K562 (cell line): ENCODE measurements at regions not wholly inside any gene's neighbourhood (a gene's known extent, or its start where the extent isn't known, plus 50 kb on each side); places are given as distances from the start of the nearest gene placed in this dataset.
A peak's percentile ranks its signal among the peaks of the same experiment; 100 is the strongest.

Source experiments
- CBX3 ChIP-seq, 2 experiments: IDR thresholded peaks; 1 replicate in 1 of 2; 2 replicates in 1 of 2; pipeline ENCODE4 v1.6.1; 2012; ENCODE audit warnings: inconsistent platforms in 2 of 2, low read length in 2 of 2, borderline replicate concordance in 1 of 2, control low read depth in 1 of 2
- ELF4 ChIP-seq: fragments of 450-650 bp; formaldehyde crosslinking; IDR thresholded peaks from 2 replicates; pipeline ENCODE4 v1.4.0; 2022; ENCODE audit warnings: missing genetic modification characterization
- ETS2 ChIP-seq: IDR thresholded peaks from 2 replicates; pipeline ENCODE4 v1.6.1; 2016; ENCODE audit warnings: borderline replicate concordance, missing genetic modification characterization, mild to moderate bottlenecking, moderate library complexity, missing compliant biosample characterization; ENCODE audit not compliant: poor library complexity, severe bottlenecking
- JUND ChIP-seq, 2 experiments: IDR thresholded peaks; 2 replicates in 1 of 2; 3 replicates in 1 of 2; pipeline ENCODE4 v1.6.1; 2011; ENCODE audit warnings: borderline replicate concordance in 2 of 2, low read depth in 2 of 2, low read length in 2 of 2, improper control_type of control experiment in 1 of 2, missing biosample characterization in 1 of 2, missing genetic modification characterization in 1 of 2, missing genetic modification reagents in 1 of 2
- MTA3 ChIP-seq: fragments of 450-650 bp; formaldehyde crosslinking; IDR thresholded peaks from 2 replicates; pipeline ENCODE4 v1.6.1; 2017; ENCODE audit warnings: mild to moderate bottlenecking, borderline replicate concordance
- NFATC3 ChIP-seq: fragments of 450-650 bp; IDR thresholded peaks from 2 replicates; pipeline ENCODE4 v1.6.1; 2017; ENCODE audit warnings: mild to moderate bottlenecking
- NONO ChIP-seq, 2 experiments: fragments of 200-400 bp in 1 of 2; fragments of 450-650 bp in 1 of 2; formaldehyde crosslinking in 1 of 2; IDR thresholded peaks; 2 replicates each; pipeline ENCODE4 v1.6.1; 2017; ENCODE audit warnings: low read depth in 2 of 2, mild to moderate bottlenecking in 2 of 2, moderate library complexity in 2 of 2, low read length in 1 of 2
- NRF1 ChIP-seq, 2 experiments: fragments of 450-650 bp; IDR thresholded peaks in 1 of 2; conservative IDR thresholded peaks in 1 of 2; 2 replicates each; pipeline ENCODE4 v1.6.1; 2014; ENCODE audit warnings: mild to moderate bottlenecking in 2 of 2
- SMARCA4 ChIP-seq: fragments of 450-650 bp; IDR thresholded peaks from 2 replicates; pipeline ENCODE4 v1.6.1; 2016
- TEAD2 ChIP-seq: fragments of 450-650 bp; IDR thresholded peaks from 2 replicates; pipeline ENCODE4 v1.6.1; 2016; ENCODE audit warnings: missing genetic modification characterization, control low read depth, missing compliant biosample characterization
- ZNF165 ChIP-seq: fragments of 250-450 bp; sonication (Bioruptor Pico); IDR thresholded peaks from 2 replicates; pipeline ENCODE4 v1.4.0; 2020; ENCODE audit warnings: borderline replicate concordance
- ZNF24 ChIP-seq: fragments of 450-650 bp; IDR thresholded peaks from 2 replicates; pipeline ENCODE4 v1.6.1; 2016
- ZNF263 ChIP-seq: sonication (generic); formaldehyde crosslinking; IDR thresholded peaks from 2 replicates; pipeline ENCODE4 v1.8.0; 2022; ENCODE audit warnings: mild to moderate bottlenecking, missing genetic modification reagents, borderline replicate concordance
- ZNF41 ChIP-seq: fragments of 250-450 bp; sonication (Bioruptor Pico); conservative IDR thresholded peaks from 2 replicates; pipeline ENCODE4 v1.4.0; 2020; ENCODE audit warnings: mild to moderate bottlenecking
- ZNF830 ChIP-seq: fragments of 250-450 bp; sonication (Bioruptor Pico); IDR thresholded peaks from 2 replicates; pipeline ENCODE4 v1.5.0; 2021; ENCODE audit warnings: mild to moderate bottlenecking
- TF ChIP-seq, protein P1 (sequence below): IDR thresholded peaks from 2 replicates; pipeline ENCODE4 v1.6.1; 2011; ENCODE audit warnings: borderline replicate concordance, low read depth, mild to moderate bottlenecking, moderate library complexity, low read length; ENCODE audit not compliant: insufficient read depth, poor library complexity, severe bottlenecking
- TF ChIP-seq, protein P2 (sequence below): fragments of 250-450 bp; sonication (Bioruptor Pico); IDR thresholded peaks from 2 replicates; pipeline ENCODE4 v1.8.0; 2022; ENCODE audit warnings: inconsistent platforms
- TF ChIP-seq, protein P3 (sequence below): fragments of 450-650 bp; formaldehyde crosslinking; IDR thresholded peaks from 2 replicates; pipeline ENCODE4 v1.4.0; 2020; ENCODE audit warnings: mild to moderate bottlenecking, moderate library complexity

DNA sequence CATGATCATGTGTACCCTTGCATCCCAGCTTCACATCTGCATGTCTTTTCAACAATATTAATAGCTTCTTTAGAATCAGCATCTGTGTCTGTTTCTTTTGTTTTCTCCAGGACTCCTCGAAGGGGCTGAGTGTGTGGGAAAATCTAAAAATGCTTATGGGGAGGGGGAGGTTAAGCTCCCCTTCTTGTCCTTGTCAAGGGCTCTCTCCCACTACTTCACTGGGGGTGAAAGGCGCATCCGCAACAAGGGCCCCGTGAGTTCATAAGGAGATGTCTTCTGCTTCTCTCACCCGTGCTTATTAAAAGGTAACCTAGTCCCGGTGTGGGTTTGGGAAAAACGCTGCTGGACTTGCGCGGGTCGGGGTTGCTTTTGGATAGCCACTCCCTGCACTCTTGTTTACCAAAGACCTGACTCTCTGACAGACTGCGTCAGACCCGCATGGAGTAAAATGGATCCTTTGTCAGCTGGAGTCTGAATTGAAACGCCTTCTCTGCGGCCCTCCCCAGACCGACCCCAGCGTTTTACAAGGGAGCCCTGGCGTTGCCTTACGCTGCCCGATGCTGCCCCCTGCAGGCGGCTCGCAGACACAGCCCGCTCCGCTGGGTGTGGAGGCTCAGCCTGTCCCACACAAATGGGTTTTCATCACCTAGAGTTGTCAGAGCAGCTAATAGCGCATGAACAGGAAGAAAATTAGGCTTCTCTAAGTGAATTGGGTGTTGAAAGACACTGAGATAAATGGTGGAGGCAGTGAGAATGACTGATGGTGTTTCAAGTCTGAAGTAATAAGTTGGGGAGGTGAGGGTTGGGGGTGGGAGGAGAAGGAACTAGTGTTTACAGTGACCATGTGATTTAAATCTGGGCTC is 53.8 kb downstream of the IER5 start (continued):
- TF ChIP-seq ZNF41 (no peak), CBX3 (IDR thresholded peaks at IDR 0.05; ENCODE audit: borderline replicate concordance in 1 of 2, low read length in 2 of 2) (peak in 1 of 2 experiments; percentile 56; a peak in 1 of 3 replicates), NONO (IDR thresholded peaks at IDR 0.05; ENCODE audit: low read depth in 2 of 2, low read length in 1 of 2) (0 out of 4 replicates have a peak, but pooled peaks of 1 of the 2 experiments have one; percentile 47), NRF1 (conservative IDR thresholded peaks at IDR 0.05 in 1 of 2, IDR thresholded peaks at IDR 0.05 in 1 of 2) (peak; percentile 17 to 35; a peak in 1 of 4 replicates), TEAD2 (0 out of 2 replicates have a peak, but pooled peaks have one; percentile 30), ZNF263 (CRISPR knock-in tag) (peak; percentile 36; the same call in 1 of the 2 replicates), NFATC3 (no peak), JUND (IDR thresholded peaks at IDR 0.05; ENCODE audit: borderline replicate concordance, low read depth, low read length) (peak; percentile 54; the same call in 1 of the 2 replicates), JUND (tag; IDR thresholded peaks at IDR 0.05; ENCODE audit: borderline replicate concordance, low read depth, low read length) (peak; percentile 56; the same call in 1 of the 3 replicates), ELF4 (CRISPR knock-in tag) (peak; percentile 23; the same call in 1 of the 2 replicates), ZNF830 (CRISPR knock-in tag) (0 out of 2 replicates have a peak, but pooled peaks have one; percentile 17), MTA3 (peak; percentile 83), ETS2 (no peak), ZNF24 (0 out of 2 replicates have a peak, but pooled peaks have one; percentile 74), ZNF165 (CRISPR knock-in tag) (no peak), SMARCA4 (peak; percentile 44; the same call in 1 of the 2 replicates)
- TF ChIP-seq, protein P1, sequence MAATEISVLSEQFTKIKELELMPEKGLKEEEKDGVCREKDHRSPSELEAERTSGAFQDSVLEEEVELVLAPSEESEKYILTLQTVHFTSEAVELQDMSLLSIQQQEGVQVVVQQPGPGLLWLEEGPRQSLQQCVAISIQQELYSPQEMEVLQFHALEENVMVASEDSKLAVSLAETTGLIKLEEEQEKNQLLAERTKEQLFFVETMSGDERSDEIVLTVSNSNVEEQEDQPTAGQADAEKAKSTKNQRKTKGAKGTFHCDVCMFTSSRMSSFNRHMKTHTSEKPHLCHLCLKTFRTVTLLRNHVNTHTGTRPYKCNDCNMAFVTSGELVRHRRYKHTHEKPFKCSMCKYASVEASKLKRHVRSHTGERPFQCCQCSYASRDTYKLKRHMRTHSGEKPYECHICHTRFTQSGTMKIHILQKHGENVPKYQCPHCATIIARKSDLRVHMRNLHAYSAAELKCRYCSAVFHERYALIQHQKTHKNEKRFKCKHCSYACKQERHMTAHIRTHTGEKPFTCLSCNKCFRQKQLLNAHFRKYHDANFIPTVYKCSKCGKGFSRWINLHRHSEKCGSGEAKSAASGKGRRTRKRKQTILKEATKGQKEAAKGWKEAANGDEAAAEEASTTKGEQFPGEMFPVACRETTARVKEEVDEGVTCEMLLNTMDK: no peak
- TF ChIP-seq, protein P2, sequence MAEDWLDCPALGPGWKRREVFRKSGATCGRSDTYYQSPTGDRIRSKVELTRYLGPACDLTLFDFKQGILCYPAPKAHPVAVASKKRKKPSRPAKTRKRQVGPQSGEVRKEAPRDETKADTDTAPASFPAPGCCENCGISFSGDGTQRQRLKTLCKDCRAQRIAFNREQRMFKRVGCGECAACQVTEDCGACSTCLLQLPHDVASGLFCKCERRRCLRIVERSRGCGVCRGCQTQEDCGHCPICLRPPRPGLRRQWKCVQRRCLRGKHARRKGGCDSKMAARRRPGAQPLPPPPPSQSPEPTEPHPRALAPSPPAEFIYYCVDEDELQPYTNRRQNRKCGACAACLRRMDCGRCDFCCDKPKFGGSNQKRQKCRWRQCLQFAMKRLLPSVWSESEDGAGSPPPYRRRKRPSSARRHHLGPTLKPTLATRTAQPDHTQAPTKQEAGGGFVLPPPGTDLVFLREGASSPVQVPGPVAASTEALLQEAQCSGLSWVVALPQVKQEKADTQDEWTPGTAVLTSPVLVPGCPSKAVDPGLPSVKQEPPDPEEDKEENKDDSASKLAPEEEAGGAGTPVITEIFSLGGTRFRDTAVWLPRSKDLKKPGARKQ: peak; percentile 81; the same call in 1 of the 2 replicates
- TF ChIP-seq, protein P3, sequence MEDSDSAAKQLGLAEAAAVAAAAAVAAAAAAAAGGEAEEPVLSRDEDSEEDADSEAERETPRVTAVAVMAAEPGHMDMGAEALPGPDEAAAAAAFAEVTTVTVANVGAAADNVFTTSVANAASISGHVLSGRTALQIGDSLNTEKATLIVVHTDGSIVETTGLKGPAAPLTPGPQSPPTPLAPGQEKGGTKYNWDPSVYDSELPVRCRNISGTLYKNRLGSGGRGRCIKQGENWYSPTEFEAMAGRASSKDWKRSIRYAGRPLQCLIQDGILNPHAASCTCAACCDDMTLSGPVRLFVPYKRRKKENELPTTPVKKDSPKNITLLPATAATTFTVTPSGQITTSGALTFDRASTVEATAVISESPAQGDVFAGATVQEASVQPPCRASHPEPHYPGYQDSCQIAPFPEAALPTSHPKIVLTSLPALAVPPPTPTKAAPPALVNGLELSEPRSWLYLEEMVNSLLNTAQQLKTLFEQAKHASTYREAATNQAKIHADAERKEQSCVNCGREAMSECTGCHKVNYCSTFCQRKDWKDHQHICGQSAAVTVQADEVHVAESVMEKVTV (CRISPR knock-in tag): peak; percentile 99
